NCI-H146 treated with DMSO at 0.1 percent for 48 hours (cell line): ENCODE measurements at regions not wholly inside any gene's neighbourhood (a gene's known extent, or its start where the extent isn't known, plus 50 kb on each side); places are given as distances from the start of the nearest gene placed in this dataset.
"Not testable (repeated sequence)": the region's sequence is repeated elsewhere in the genome, so short reads cannot be mapped to it uniquely, and the experiment has no call there.

ENCODE experiments used
- DNase-seq: peaks from one replicate; lab custom pipeline; 2025; ENCODE audit not compliant: unreplicated experiment; lab: John Stamatoyannopoulos, UW

- no peak for DNase-seq
Measured at GRCh38 chr4:111020961-111021360, 398.1 kb upstream of the PITX2 start.

DNA sequence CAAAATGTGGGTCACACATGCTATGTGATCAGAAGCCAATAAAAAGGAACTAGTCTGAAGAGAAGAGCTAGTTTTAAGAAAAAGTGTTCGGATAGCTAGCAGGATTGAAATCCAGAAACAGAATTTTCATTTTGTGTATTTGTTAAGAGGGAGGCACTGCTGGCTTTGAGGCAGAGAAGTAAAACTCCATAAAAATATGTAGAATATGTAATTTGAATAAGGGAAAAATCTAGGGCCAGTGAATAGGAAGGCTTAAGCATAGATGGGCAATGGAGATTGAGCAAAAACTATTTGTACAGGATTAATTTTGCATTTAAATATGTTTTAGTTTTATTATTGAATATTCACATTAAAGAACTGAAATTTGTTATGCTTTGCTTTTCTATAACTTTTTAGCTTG lies 399.9 kb upstream of the PITX2 start:
- DNase-seq, result no peak

- DNase-seq, result no peak
Measured at GRCh38 chr4:111027526-111027925, 404.6 kb upstream of the PITX2 start.

- no peak for DNase-seq
Measured at GRCh38 chr4:111028795-111029194, 405.9 kb upstream of the PITX2 start.

- DNase-seq, result no peak
Measured at GRCh38 chr4:111031001-111031579, 408.2 kb upstream of the PITX2 start.

DNA sequence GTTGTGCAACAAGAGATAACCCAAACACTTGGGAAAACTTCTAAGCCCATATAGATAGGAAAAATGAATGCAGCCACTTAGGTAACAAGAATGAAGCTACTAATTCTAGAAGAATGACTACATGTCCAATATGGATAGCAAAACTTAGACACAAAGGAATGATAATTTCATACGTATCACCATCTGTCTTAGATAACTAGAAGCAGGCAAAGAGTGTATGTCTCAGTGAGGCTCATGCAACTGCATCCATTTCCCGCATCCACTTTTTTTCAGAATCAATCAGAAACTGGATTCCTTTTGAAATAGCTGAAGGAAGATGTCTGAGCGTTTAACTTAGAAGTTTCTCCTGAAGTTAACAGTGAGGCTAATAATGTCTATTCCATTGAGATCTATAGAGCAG lies 408.7 kb upstream of the PITX2 start:
- DNase-seq, result no peak

GRCh38 chr4:111037591-111038360 lies 414.9 kb upstream of the PITX2 start:
- DNase-seq, result no peak

- DNase-seq, result no peak
Measured at GRCh38 chr4:111040904-111041303, 418.0 kb upstream of the PITX2 start.

DNA sequence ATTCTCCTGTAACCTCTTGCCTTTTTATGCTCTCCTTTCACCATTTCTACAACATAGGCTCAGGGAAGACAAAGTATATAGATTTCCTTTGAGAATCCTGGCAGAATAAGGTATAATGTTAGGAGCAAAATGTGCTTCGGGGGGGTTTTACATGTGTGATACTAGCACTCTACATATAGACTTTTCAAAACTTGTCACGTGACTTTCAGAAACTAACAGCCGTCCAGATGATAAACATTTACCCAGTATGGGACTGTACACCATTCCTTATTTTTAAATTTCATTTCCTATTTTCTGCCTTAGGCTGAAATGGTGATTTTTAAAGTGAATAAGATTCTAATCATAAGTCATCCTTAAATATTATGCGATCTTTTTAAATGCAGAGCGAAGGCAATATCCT lies 420.4 kb upstream of the PITX2 start:
- DNase-seq, result no peak

- DNase-seq, result no peak
Measured at GRCh38 chr4:111045992-111046391, 423.1 kb upstream of the PITX2 start.

- no peak for DNase-seq
Measured at GRCh38 chr4:111046811-111047210, 423.9 kb upstream of the PITX2 start.

GRCh38 chr4:111048316-111048715 lies 425.4 kb upstream of the PITX2 start:
- no peak for DNase-seq

DNA sequence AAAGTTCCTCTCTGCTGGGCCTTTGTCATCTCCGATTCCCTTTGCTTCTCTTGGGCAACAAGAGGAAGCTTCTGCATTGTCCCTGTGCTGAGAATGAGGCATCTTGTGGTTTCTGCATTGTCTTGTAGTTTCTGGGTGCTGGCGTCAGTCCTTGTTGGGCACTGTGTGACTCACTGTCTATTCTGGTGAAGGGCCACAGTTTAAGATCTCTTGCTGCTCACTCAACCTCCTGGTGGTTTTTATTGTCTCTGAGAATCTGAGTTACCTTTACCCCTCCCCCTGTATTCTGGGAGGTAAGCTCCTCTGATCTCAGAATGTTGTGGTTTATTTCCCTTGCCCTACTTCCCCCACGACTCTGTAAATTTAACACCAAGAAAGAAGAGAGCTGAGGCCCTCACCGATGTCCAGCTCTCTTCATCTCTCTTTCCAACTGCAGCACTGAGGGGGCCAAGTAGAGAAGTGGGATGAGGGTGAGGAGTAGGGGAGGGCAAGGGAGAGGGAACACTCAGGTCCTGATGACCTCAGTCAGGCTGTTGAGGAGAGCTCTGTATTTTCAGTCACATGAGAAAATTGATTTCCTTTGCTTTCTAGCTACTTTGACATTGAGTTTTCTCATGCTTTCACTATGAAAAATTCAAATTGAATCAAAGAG lies 441.6 kb upstream of the PITX2 start:
- no peak for DNase-seq

GRCh38 chr4:111066001-111066400 lies 443.1 kb upstream of the PITX2 start:
- DNase-seq, result no peak

DNA sequence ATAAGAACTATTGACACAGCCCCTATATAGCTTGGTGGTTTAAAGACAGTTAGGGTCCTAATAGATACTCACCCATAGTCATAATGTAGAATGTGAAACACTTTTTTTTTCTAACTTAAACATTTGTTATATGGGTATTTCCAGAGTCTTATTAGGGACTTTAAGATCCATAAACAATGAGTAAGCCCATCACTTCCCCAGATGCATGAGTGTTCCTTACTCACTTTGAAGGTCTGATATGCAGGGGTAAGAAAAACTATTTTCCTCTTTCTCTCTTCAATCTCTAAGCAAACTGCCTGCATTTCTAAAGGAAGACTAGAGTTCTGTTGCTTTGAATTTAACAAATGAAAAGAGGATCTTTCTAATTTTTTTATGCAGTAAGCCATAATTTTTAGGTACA lies 443.6 kb upstream of the PITX2 start:
- no peak for DNase-seq

GRCh38 chr4:111066887-111067286 lies 444.0 kb upstream of the PITX2 start:
- no peak for DNase-seq

DNA sequence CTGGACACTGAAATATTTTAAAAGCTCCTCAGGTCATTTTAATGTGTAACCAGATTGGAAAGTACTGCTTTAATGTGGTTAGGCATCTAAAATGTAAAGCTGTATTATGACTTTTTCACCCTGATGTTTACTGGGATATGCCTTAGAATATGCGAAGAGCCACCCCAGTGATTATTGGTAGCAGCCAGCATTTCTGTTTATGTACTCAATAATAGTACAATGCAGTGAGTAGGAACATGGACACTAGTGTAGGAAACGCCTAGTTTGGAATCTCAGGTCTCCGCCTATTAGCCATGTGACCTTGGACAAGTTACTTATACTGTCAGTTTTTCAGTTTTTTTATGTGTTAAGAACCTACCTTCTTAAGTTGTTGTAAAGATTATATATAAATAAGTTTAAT lies 446.0 kb upstream of the PITX2 start:
- DNase-seq, result no peak

- no peak for DNase-seq
Measured at GRCh38 chr4:111070390-111070789, 447.5 kb upstream of the PITX2 start.

GRCh38 chr4:111074523-111075114 lies 451.7 kb upstream of the PITX2 start:
- DNase-seq, result no peak

DNA sequence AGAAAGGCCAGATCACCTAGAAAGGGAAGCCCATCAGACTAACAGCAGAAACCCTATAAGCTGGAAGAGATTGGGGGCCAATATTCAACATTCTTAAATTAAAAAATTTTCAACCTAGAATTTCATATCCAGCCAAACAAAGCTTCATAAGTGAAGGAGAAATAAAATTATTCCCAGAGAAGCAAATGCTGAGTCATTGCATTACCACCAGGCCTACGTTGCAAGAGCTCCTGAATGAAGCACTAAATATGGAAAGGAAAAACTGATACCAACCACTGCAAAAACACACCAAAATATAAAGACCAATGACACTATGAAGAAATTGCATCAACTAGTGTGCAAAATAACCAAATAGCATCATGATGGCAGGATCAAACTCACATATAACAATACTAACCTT lies 453.4 kb upstream of the PITX2 start:
- DNase-seq, result not testable (repeated sequence)

GRCh38 chr4:111108153-111108552 lies 485.3 kb upstream of the PITX2 start:
- no peak for DNase-seq

DNA sequence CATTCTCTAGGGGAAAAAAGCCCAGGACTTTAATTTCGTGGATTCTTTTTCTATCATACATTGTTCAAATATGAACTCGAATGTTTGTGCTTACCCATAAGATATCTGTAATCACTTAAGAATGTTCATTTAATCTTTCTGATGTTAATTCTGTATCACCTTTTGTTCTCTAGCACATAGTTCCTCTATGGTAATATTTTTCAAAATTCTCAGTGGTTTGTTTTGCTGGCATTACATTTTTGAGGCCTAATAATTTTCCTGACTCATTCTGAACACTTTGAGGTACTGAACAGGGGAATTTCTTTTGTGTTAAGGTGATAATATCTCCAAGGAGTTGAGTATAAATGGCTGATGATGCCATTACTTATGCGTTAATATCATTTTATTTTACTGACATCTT lies 490.7 kb upstream of the PITX2 start:
- DNase-seq, result no peak
